ENCODE measurements at regions not wholly inside any gene's neighbourhood (a gene's known extent, or its start where the extent isn't known, plus 50 kb on each side); places are given as distances from the start of the nearest gene placed in this dataset.

- DNase-seq (ENCODE audit: insufficient read length, low spot score) = no peak
- TF ChIP-seq POLR2A (IDR thresholded peaks at IDR 0.05; ENCODE audit: low read depth, low read length) (no peak), TAF1 (IDR thresholded peaks at IDR 0.05; ENCODE audit: low read depth, low read length) (no peak), POLR2AphosphoS5 (IDR thresholded peaks at IDR 0.05; ENCODE audit: low read depth, low read length) (no peak), PAX5 (IDR thresholded peaks at IDR 0.05; ENCODE audit: insufficient read depth, low read length, severe bottlenecking) (no peak), SPI1 (IDR thresholded peaks at IDR 0.05; ENCODE audit: low read depth, low read length) (no peak), POU2F2 (IDR thresholded peaks at IDR 0.05; ENCODE audit: low read depth, low read length) (no peak)
- FAIRE-seq = no peak
These were observed 462.6 kb upstream of the MAF start for GRCh38 chr16:80063031-80063712.

GRCh38 chr16:80062361-80063030, 462.0 kb upstream of the MAF start:
- FAIRE-seq (no peak), DNase-seq (ENCODE audit: insufficient read length, low spot score) (no peak)
- no peak for TF ChIP-seq POU2F2 (IDR thresholded peaks at IDR 0.05; ENCODE audit: low read depth, low read length)
- no peak for TF ChIP-seq POLR2A (IDR thresholded peaks at IDR 0.05; ENCODE audit: low read depth, low read length)
- no peak for TF ChIP-seq SPI1 (IDR thresholded peaks at IDR 0.05; ENCODE audit: low read depth, low read length)
- no peak for TF ChIP-seq TAF1 (IDR thresholded peaks at IDR 0.05; ENCODE audit: low read depth, low read length)
- no peak for TF ChIP-seq POLR2AphosphoS5 (IDR thresholded peaks at IDR 0.05; ENCODE audit: low read depth, low read length)
- no peak for TF ChIP-seq PAX5 (IDR thresholded peaks at IDR 0.05; ENCODE audit: insufficient read depth, low read length, severe bottlenecking)

GRCh38 chr16:80060470-80060869, 459.9 kb upstream of the MAF start:
- FAIRE-seq (no peak), DNase-seq (ENCODE audit: insufficient read length, low spot score) (no peak)
- TF ChIP-seq SPI1 (IDR thresholded peaks at IDR 0.05; ENCODE audit: low read depth, low read length) (no peak), TAF1 (IDR thresholded peaks at IDR 0.05; ENCODE audit: low read depth, low read length) (no peak), POU2F2 (IDR thresholded peaks at IDR 0.05; ENCODE audit: low read depth, low read length) (no peak), POLR2A (IDR thresholded peaks at IDR 0.05; ENCODE audit: low read depth, low read length) (no peak), POLR2AphosphoS5 (IDR thresholded peaks at IDR 0.05; ENCODE audit: low read depth, low read length) (no peak), PAX5 (IDR thresholded peaks at IDR 0.05; ENCODE audit: insufficient read depth, low read length, severe bottlenecking) (no peak)

GRCh38 chr16:80059836-80060235, 459.3 kb upstream of the MAF start:
- DNase-seq (ENCODE audit: insufficient read length, low spot score) = no peak
- FAIRE-seq = no peak
- no peak for TF ChIP-seq TAF1 (IDR thresholded peaks at IDR 0.05; ENCODE audit: low read depth, low read length)
- TF ChIP-seq POLR2AphosphoS5 (IDR thresholded peaks at IDR 0.05; ENCODE audit: low read depth, low read length) = no peak
- no peak for TF ChIP-seq PAX5 (IDR thresholded peaks at IDR 0.05; ENCODE audit: insufficient read depth, low read length, severe bottlenecking)
- TF ChIP-seq POU2F2 (IDR thresholded peaks at IDR 0.05; ENCODE audit: low read depth, low read length) = no peak
- no peak for TF ChIP-seq POLR2A (IDR thresholded peaks at IDR 0.05; ENCODE audit: low read depth, low read length)
- TF ChIP-seq SPI1 (IDR thresholded peaks at IDR 0.05; ENCODE audit: low read depth, low read length) = no peak

GRCh38 chr16:80058214-80058613, 457.7 kb upstream of the MAF start:
- DNase-seq (ENCODE audit: insufficient read length, low spot score) = no peak
- TF ChIP-seq POLR2AphosphoS5 (IDR thresholded peaks at IDR 0.05; ENCODE audit: low read depth, low read length) (no peak), PAX5 (IDR thresholded peaks at IDR 0.05; ENCODE audit: insufficient read depth, low read length, severe bottlenecking) (no peak), TAF1 (IDR thresholded peaks at IDR 0.05; ENCODE audit: low read depth, low read length) (no peak), POU2F2 (IDR thresholded peaks at IDR 0.05; ENCODE audit: low read depth, low read length) (no peak), POLR2A (IDR thresholded peaks at IDR 0.05; ENCODE audit: low read depth, low read length) (no peak), SPI1 (IDR thresholded peaks at IDR 0.05; ENCODE audit: low read depth, low read length) (no peak)
- no peak for FAIRE-seq

GRCh38 chr16:80056324-80056723, 455.8 kb upstream of the MAF start:
- no peak for TF ChIP-seq TAF1 (IDR thresholded peaks at IDR 0.05; ENCODE audit: low read depth, low read length)
- no peak for TF ChIP-seq POLR2A (IDR thresholded peaks at IDR 0.05; ENCODE audit: low read depth, low read length)
- no peak for TF ChIP-seq POU2F2 (IDR thresholded peaks at IDR 0.05; ENCODE audit: low read depth, low read length)
- no peak for TF ChIP-seq POLR2AphosphoS5 (IDR thresholded peaks at IDR 0.05; ENCODE audit: low read depth, low read length)
- no peak for TF ChIP-seq SPI1 (IDR thresholded peaks at IDR 0.05; ENCODE audit: low read depth, low read length)
- TF ChIP-seq PAX5 (IDR thresholded peaks at IDR 0.05; ENCODE audit: insufficient read depth, low read length, severe bottlenecking) = no peak
- FAIRE-seq (no peak), DNase-seq (ENCODE audit: insufficient read length, low spot score) (no peak)

GRCh38 chr16:80055831-80056230, 455.3 kb upstream of the MAF start:
- no peak for TF ChIP-seq POLR2AphosphoS5 (IDR thresholded peaks at IDR 0.05; ENCODE audit: low read depth, low read length)
- TF ChIP-seq TAF1 (IDR thresholded peaks at IDR 0.05; ENCODE audit: low read depth, low read length) = no peak
- TF ChIP-seq PAX5 (IDR thresholded peaks at IDR 0.05; ENCODE audit: insufficient read depth, low read length, severe bottlenecking) = no peak
- no peak for TF ChIP-seq SPI1 (IDR thresholded peaks at IDR 0.05; ENCODE audit: low read depth, low read length)
- no peak for TF ChIP-seq POLR2A (IDR thresholded peaks at IDR 0.05; ENCODE audit: low read depth, low read length)
- no peak for TF ChIP-seq POU2F2 (IDR thresholded peaks at IDR 0.05; ENCODE audit: low read depth, low read length)
- FAIRE-seq = no peak
- no peak for DNase-seq (ENCODE audit: insufficient read length, low spot score)

GRCh38 chr16:80054647-80055046, 454.1 kb upstream of the MAF start:
- FAIRE-seq = no peak
- no peak for TF ChIP-seq POU2F2 (IDR thresholded peaks at IDR 0.05; ENCODE audit: low read depth, low read length)
- no peak for TF ChIP-seq PAX5 (IDR thresholded peaks at IDR 0.05; ENCODE audit: insufficient read depth, low read length, severe bottlenecking)
- TF ChIP-seq TAF1 (IDR thresholded peaks at IDR 0.05; ENCODE audit: low read depth, low read length) = no peak
- no peak for DNase-seq (ENCODE audit: insufficient read length, low spot score)

- no peak for TF ChIP-seq POU2F2 (IDR thresholded peaks at IDR 0.05; ENCODE audit: low read depth, low read length)
- TF ChIP-seq POLR2A (IDR thresholded peaks at IDR 0.05; ENCODE audit: low read depth, low read length) = no peak
- no peak for TF ChIP-seq TAF1 (IDR thresholded peaks at IDR 0.05; ENCODE audit: low read depth, low read length)
- no peak for TF ChIP-seq PAX5 (IDR thresholded peaks at IDR 0.05; ENCODE audit: insufficient read depth, low read length, severe bottlenecking)
- TF ChIP-seq POLR2AphosphoS5 (IDR thresholded peaks at IDR 0.05; ENCODE audit: low read depth, low read length) = no peak
- no peak for TF ChIP-seq SPI1 (IDR thresholded peaks at IDR 0.05; ENCODE audit: low read depth, low read length)
- DNase-seq (ENCODE audit: insufficient read length, low spot score) = no peak
- FAIRE-seq = no peak
These were observed 450.5 kb upstream of the MAF start for GRCh38 chr16:80051040-80051439.
